ENCODE measurements at regions not wholly inside any gene's neighbourhood (a gene's known extent, or its start where the extent isn't known, plus 50 kb on each side); places are given as distances from the start of the nearest gene placed in this dataset.

GRCh38 chr5:71872311-71872864 is 153.3 kb downstream of the CARTPT start:
- Histone ChIP-seq H2AFZ (ENCODE audit: low read length) (no peak overlapping the region), H3K4me3 (replicated peaks in 1 of 3; ENCODE audit: insufficient read depth in 1 of 3, low read depth in 2 of 3, low read length in 3 of 3) (no peak overlapping the region), H3K27ac (ENCODE audit: extremely low read length, insufficient read depth, low read length) (no peak overlapping the region), H3K79me2 (ENCODE audit: insufficient read depth, low read length) (no peaks in the 10 kb centered on the region), H3K9ac (ENCODE audit: insufficient read depth, low read depth, low read length) (no peak overlapping the region), H3K4me2 (ENCODE audit: low read depth, low read length) (no peak overlapping the region), H3K36me3 (replicated peaks in 1 of 2; ENCODE audit: control insufficient read depth in 1 of 2, insufficient read depth in 2 of 2, low read length in 2 of 2) (no peaks in the 10 kb centered on the region), H3K9me3 (ENCODE audit: low read length) (no peaks in the 10 kb centered on the region), H3K27me3 (ENCODE audit: control insufficient read depth in 1 of 2, insufficient read depth in 2 of 2, low read length in 2 of 2) (no peaks in the 10 kb centered on the region; a peak in 1 of 5 replicates), H4K20me1 (ENCODE audit: insufficient read depth, low read length) (no peaks in the 10 kb centered on the region), H3K4me1 (ENCODE audit: insufficient read depth, low read length) (no peaks in the 10 kb centered on the region)
- FAIRE-seq (no peak), ATAC-seq (no peak), DNase-seq (ENCODE audit: low spot score) (no peak)
- intact Hi-C loops (cut with micrococcal nuclease; ENCODE audit: unreplicated experiment) (no loop called here), in situ Hi-C loops (cut with HindIII; ENCODE audit: extremely low pct_ligation_motif_present, low pct_unique_long_range_greater_than_20kb) (no loop called here)
- no TSS peak for BruUV-seq (replicated peaks)
- POLR2A ChIA-PET, result no interaction called here
- TF ChIP-seq ZNF775 (CRISPR knock-in tag; IDR thresholded peaks at IDR 0.05; ENCODE audit: borderline replicate concordance), result no peak
- TF ChIP-seq LCORL (IDR thresholded peaks at IDR 0.05), result no peak
- no peak for TF ChIP-seq LCORL (CRISPR knock-in tag; IDR thresholded peaks at IDR 0.05)
- no peak for TF ChIP-seq TMF1 (CRISPR knock-in tag; IDR thresholded peaks at IDR 0.05; ENCODE audit: low read depth)
- TF ChIP-seq ZNF24 (IDR thresholded peaks at IDR 0.05), result no peak
- TF ChIP-seq, protein P1, sequence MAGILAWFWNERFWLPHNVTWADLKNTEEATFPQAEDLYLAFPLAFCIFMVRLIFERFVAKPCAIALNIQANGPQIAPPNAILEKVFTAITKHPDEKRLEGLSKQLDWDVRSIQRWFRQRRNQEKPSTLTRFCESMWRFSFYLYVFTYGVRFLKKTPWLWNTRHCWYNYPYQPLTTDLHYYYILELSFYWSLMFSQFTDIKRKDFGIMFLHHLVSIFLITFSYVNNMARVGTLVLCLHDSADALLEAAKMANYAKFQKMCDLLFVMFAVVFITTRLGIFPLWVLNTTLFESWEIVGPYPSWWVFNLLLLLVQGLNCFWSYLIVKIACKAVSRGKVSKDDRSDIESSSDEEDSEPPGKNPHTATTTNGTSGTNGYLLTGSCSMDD (CRISPR knock-in tag; IDR thresholded peaks at IDR 0.05), result no peak
- TF ChIP-seq ESRRA (CRISPR knock-in tag; IDR thresholded peaks at IDR 0.05; ENCODE audit: low read depth), result no peak
- no peak for TF ChIP-seq ZNF720 (CRISPR knock-in tag; IDR thresholded peaks at IDR 0.05)
- no peak for TF ChIP-seq KDM2A (CRISPR knock-in tag; IDR thresholded peaks at IDR 0.05; ENCODE audit: borderline replicate concordance, low read depth)
- no peak for TF ChIP-seq MLLT10 (CRISPR knock-in tag; IDR thresholded peaks at IDR 0.05)
- TF ChIP-seq ZNF652 (CRISPR knock-in tag; IDR thresholded peaks at IDR 0.05; ENCODE audit: borderline replicate concordance, low read depth), result no peak
- TF ChIP-seq ZBTB8A (CRISPR knock-in tag; IDR thresholded peaks at IDR 0.05; ENCODE audit: borderline replicate concordance, low read depth), result no peak
- WGBS (ENCODE audit: low lambda C conversion rate), result 68% methylated on average over 6 of the region's 6 CpGs
- CTCF ChIA-PET (ENCODE audit: low intra/inter-chr PET ratio, low total read pairs), result no interaction called here
